GM20431 (cell line): ENCODE measurements at regions not wholly inside any gene's neighbourhood (a gene's known extent, or its start where the extent isn't known, plus 50 kb on each side); places are given as distances from the start of the nearest gene placed in this dataset.

ENCODE experiments used
- in situ Hi-C: fragments of 300-500 bp; cut with MseI, MboI; formaldehyde crosslinking; loops from one replicate; pipeline ENCODE4 v1.15.0; 2020; ENCODE audit warnings: low sequenced_read_pairs; ENCODE audit not compliant: unreplicated experiment

GRCh38 chr3:35385271-35385670, 254.1 kb upstream of the ARPP21 start:
- in situ Hi-C loops, result no loop called here

DNA sequence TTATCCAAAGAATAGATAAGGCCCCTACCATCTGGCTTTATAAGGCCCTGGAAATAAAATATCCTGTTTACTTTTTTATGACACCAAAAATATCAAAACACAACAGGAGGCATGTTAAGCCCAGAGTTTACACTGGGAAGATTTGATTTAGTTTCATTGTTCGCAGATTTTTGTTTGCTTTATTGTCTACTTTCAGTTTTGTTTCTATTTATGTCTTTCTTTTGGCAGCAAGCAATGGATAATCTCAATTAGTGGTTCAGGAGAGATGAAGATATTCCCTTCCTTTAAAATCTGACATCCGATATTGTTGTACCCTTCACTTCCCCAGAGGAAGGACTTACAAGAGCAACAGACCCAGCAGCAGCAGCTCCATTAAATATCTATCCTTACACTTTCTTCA, 249.4 kb upstream of the ARPP21 start:
- in situ Hi-C loops, result no loop called here

GRCh38 chr3:35392187-35392586, 247.1 kb upstream of the ARPP21 start:
- in situ Hi-C loops, result no loop called here

GRCh38 chr3:35393901-35394799, 245.2 kb upstream of the ARPP21 start:
- in situ Hi-C loops, result no loop called here

DNA sequence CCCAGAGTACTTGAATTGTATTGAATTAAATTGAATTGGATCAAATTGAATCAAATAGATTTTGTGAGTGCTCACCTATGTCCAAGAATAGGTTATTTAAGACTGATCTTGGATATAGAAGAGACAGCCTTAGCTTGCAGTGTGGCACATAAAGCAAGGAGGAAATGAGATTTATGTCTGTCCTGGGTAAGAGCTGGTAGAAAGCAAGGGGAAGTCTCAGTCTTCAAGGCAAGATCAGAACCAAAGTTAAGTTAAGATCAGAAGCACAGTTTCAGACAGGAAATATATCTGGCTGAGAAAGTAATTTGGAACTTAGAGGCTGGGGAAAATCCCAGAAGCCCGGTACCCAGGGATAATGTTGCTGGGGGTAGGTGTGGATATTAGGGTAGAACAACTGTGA, 244.4 kb upstream of the ARPP21 start:
- in situ Hi-C loops, result no loop called here

DNA sequence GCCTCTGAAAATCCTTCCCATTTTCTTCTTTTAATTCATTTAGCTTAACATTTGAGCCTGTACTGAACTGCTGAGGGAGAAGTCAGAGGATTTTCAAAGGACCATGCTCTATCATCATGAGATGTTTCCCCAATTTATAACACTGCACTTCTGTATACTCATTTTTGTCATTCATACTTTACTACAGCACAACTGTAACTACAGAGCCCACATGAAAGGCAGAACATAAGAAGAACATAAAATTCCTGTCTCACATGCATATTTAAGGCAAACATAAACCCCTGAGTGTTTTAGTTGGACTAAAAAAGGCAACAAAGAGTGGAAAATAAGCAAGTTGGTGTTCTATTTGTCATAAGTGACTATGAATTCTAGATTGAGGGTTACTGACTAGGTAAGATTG, 237.7 kb upstream of the ARPP21 start:
- in situ Hi-C loops, result no loop called here

- in situ Hi-C loops, result no loop called here
Observed at GRCh38 chr3:35404571-35404970, 234.8 kb upstream of the ARPP21 start.

- in situ Hi-C loops, result no loop called here
Observed at GRCh38 chr3:35408882-35409281, 230.4 kb upstream of the ARPP21 start.

DNA sequence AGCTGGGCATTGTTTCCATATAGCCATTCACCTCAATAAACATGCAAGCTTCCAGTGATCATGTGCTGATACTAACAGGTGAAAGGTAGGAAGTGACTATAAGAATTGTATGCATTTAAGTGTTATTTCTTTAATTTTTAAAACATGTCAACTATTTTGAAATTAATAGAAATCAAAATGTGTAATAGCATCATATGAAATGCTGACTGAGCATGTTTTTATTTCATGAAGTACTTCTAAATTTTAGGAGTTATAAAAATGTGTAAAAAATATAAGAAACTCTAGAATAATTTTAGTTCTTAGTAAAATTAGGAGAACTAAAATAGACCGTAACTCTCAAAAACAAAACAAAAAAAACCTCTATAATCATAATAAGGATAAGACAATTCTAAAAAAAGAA, 229.3 kb upstream of the ARPP21 start:
- in situ Hi-C loops, result no loop called here

DNA sequence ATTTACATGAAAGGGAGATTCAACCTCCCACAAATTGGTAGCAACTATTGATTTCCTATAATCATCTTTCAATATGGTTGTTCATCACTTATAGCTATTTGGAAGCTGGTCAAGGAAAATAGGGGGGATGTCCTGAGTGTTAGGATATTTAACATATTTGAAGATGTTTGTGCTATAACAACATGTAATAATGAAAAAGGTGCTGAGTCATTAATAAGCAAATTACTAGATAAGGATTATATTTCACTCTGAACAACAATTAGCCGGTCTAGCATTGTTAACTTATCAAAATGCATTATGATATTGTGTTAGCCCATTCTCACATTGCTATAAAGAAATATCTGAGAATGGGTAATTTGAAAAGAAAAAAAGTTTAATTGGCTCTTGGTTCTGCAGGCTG, 225.8 kb upstream of the ARPP21 start:
- in situ Hi-C loops, result no loop called here

- in situ Hi-C loops, result no loop called here
Observed at GRCh38 chr3:35417080-35417479, 222.2 kb upstream of the ARPP21 start.

- in situ Hi-C loops, result no loop called here
Observed at GRCh38 chr3:35422101-35422500, 217.2 kb upstream of the ARPP21 start.

DNA sequence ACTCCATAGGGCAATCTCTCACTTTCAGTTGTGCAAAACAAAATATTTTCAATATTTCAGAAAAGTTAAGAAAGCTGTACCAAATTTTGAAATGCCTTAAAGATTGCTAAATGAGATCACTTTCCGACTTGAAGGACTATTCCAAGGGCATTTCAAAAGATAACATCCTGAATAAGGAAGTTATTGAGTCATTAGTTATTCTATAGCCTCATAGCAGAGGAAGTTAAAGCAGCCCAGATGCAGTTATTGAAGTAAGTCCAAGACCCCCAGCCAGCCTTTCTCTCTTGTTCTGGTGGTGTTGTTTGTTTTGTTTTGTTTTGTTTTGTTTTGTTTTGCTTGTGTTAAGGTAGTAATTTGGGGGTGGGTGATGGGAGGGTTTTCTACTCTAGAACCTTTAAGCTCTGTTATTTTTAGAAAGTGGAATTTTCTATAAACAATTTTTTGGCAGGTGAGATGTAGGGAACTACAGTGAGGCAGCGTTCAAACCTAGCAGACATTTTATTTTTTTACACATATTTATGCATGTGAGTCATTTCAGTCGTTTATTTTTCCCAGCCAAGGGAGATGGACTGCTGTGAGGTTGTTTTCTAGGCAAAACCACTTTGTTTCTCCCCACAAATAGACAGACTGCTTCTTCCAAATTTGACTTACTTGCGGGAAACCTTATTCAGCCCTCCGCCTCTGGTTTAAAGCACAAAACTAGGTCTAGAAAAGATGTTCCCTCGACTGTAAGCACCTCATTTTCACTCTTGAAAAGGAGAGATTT, 216.3 kb upstream of the ARPP21 start:
- in situ Hi-C loops, result no loop called here

GRCh38 chr3:35426366-35426958, 212.9 kb upstream of the ARPP21 start:
- in situ Hi-C loops, result no loop called here

DNA sequence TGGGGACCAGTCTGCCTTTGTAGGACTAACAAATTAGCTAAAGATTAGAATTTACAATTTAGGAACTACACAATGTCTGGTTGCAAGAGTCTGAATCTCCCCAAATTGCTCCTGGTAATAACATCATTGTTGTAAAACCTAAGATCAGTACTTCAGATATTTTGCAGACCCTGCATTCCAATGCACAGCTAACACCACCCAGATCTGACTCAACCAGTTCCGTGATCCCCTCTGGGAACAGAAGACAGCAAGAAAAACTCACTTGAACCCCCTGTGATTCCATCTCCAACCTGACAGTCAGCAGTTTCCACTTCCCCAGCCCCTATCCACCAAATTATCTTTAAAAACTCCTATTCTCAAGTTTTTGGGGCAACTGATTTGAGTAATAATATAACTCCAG, 201.9 kb upstream of the ARPP21 start:
- in situ Hi-C loops, result no loop called here

- in situ Hi-C loops, result no loop called here
Observed at GRCh38 chr3:35438101-35438500, 201.2 kb upstream of the ARPP21 start.

DNA sequence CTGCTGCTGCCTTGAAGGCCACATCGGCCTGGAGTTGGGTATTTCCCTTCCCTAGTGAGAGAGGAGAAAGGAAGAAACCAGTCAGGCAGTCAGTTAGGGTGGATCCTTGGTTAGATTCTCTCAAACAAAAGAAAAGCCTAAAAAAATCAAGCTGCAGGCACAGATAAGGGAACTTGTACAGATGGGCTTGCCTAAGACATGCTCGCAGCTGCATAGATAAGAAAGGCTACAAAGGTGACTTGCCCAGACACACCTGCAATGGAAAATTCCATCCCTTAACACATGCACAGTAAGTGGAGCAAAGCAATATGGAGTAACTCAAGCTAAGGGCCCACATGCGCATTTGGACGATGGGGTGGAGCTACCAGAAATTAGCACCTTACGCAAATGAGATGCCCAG, 199.7 kb upstream of the ARPP21 start:
- in situ Hi-C loops, result no loop called here

GRCh38 chr3:35440826-35441225, 198.5 kb upstream of the ARPP21 start:
- in situ Hi-C loops, result no loop called here

- in situ Hi-C loops, result no loop called here
Observed at GRCh38 chr3:35446896-35447295, 192.4 kb upstream of the ARPP21 start.

DNA sequence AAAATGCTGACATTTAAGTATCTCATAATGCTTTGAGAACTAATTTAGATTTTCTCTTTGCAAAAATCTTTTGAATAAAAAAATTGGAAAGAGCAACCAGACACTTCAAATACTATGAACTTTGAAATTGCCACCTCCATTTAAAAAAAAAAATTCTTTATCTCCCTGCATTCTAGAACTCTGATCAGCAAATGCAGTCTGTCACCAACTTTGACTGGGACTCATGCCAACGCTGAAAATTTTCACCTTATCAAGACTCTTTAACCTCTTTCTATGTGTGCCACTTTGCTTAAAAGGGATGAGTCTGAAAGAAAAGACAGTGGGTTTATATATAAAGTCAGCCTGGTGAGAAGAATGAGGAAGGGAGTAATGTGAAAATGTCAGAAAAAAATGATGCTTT, 191.2 kb upstream of the ARPP21 start:
- in situ Hi-C loops, result no loop called here

- in situ Hi-C loops, result no loop called here
Observed at GRCh38 chr3:35448681-35449080, 190.6 kb upstream of the ARPP21 start.
